Mammary epithelial cell (primary cell): ENCODE measurements at regions not wholly inside any gene's neighbourhood (a gene's known extent, or its start where the extent isn't known, plus 50 kb on each side); places are given as distances from the start of the nearest gene placed in this dataset.

Experiments
- EZH2 ChIP-seq: IDR thresholded peaks from 2 replicates; pipeline ENCODE4 v1.6.1; 2012; ENCODE audit warnings: low read length, inconsistent platforms, borderline replicate concordance
- TF ChIP-seq, protein P1 (sequence below), 2 donors: IDR thresholded peaks in 1 of 2; conservative IDR thresholded peaks in 1 of 2; 2 replicates each; pipeline ENCODE4 v1.5.1; 2011 to 2012; ENCODE audit warnings: inconsistent platforms in 2 of 2, low read length in 2 of 2, mild to moderate bottlenecking in 2 of 2, control low read depth in 1 of 2, low read depth in 1 of 2; ENCODE audit not compliant: insufficient read depth in 1 of 2; ENCODE audit errors: extremely low read depth in 1 of 2

DNA sequence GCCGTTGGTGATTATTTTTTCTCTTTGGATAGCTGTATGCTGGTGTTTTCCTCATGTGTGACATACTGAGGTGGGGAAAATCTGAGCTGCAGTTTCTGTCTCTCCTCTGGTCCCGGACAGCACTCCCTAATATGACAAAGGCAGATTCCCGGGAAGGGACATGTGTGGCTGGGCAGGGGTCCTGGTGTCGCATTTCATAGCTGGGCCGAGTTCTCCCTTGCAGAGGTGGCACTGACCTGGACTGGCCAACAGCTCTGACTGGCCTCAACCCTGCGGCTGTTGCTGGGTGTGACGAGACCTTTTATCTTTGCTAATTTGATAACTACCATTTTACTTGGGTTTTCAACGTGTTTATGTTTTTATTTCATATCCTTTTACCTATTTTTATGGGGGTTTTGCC, 248.6 kb upstream of the TCERG1L start:
- TF ChIP-seq, protein P1, sequence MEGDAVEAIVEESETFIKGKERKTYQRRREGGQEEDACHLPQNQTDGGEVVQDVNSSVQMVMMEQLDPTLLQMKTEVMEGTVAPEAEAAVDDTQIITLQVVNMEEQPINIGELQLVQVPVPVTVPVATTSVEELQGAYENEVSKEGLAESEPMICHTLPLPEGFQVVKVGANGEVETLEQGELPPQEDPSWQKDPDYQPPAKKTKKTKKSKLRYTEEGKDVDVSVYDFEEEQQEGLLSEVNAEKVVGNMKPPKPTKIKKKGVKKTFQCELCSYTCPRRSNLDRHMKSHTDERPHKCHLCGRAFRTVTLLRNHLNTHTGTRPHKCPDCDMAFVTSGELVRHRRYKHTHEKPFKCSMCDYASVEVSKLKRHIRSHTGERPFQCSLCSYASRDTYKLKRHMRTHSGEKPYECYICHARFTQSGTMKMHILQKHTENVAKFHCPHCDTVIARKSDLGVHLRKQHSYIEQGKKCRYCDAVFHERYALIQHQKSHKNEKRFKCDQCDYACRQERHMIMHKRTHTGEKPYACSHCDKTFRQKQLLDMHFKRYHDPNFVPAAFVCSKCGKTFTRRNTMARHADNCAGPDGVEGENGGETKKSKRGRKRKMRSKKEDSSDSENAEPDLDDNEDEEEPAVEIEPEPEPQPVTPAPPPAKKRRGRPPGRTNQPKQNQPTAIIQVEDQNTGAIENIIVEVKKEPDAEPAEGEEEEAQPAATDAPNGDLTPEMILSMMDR (conservative IDR thresholded peaks at IDR 0.05 in 1 of 2, IDR thresholded peaks at IDR 0.05 in 1 of 2; ENCODE audit: extremely low read depth in 1 of 2, insufficient read depth in 1 of 2, low read depth in 1 of 2, low read length in 2 of 2), result no peak
- no peak for TF ChIP-seq EZH2
